ENCODE measurements at regions not wholly inside any gene's neighbourhood (a gene's known extent, or its start where the extent isn't known, plus 50 kb on each side); places are given as distances from the start of the nearest gene placed in this dataset.
"Not testable (repeated sequence)": the region's sequence is repeated elsewhere in the genome, so short reads cannot be mapped to it uniquely, and the experiment has no call there.

- no peaks in the 10 kb centered on the region for H3K4me1 Mint-ChIP-seq (ENCODE audit: low read depth)
- no peak for DNase-seq (ENCODE audit: low spot score)
These were observed 218.7 kb upstream of the HS3ST1 start for GRCh38 chr4:11647433-11647832.

GRCh38 chr4:11643081-11643480, 214.4 kb upstream of the HS3ST1 start:
- not testable (repeated sequence) for H3K4me3 Mint-ChIP-seq (ENCODE audit: unreplicated experiment); DNase-seq (ENCODE audit: low spot score); H3K36me3 Mint-ChIP-seq (ENCODE audit: low read depth); H3K27ac Mint-ChIP-seq (ENCODE audit: unreplicated experiment); H3K4me1 Mint-ChIP-seq (ENCODE audit: low read depth); H3K27me3 Mint-ChIP-seq (ENCODE audit: low read depth)
- H3K9me3 Mint-ChIP-seq (ENCODE audit: low read depth) = peaks cover 31% of the 10 kb centered on the region

More at GRCh38 chr4:11647433-11647832, 218.7 kb upstream of the HS3ST1 start:
- Mint-ChIP-seq H3K27me3 (ENCODE audit: low read depth) (peaks cover 1% of the 10 kb centered on the region), H3K36me3 (ENCODE audit: low read depth) (no peaks in the 10 kb centered on the region), H3K9me3 (ENCODE audit: low read depth) (peaks cover 23% of the 10 kb centered on the region), H3K4me3 (ENCODE audit: unreplicated experiment) (no peak overlapping the region), H3K27ac (ENCODE audit: unreplicated experiment) (no peak overlapping the region)
- no peak for TF ChIP-seq CTCF (IDR thresholded peaks at IDR 0.05)

- peaks cover 28% of the 10 kb centered on the region for H3K9me3 Mint-ChIP-seq (ENCODE audit: low read depth)
- H3K27ac Mint-ChIP-seq (ENCODE audit: unreplicated experiment) = no peak overlapping the region
- H3K4me1 Mint-ChIP-seq (ENCODE audit: low read depth) = no peaks in the 10 kb centered on the region
- no peak overlapping the region for H3K4me3 Mint-ChIP-seq (ENCODE audit: unreplicated experiment)
- no peaks in the 10 kb centered on the region for H3K27me3 Mint-ChIP-seq (ENCODE audit: low read depth)
- H3K36me3 Mint-ChIP-seq (ENCODE audit: low read depth) = no peaks in the 10 kb centered on the region
- no peak for TF ChIP-seq CTCF (IDR thresholded peaks at IDR 0.05)
- DNase-seq (ENCODE audit: low spot score) = no peak
These were observed 211.9 kb upstream of the HS3ST1 start for GRCh38 chr4:11640584-11640983.

- Mint-ChIP-seq H3K4me1 (ENCODE audit: low read depth) (no peaks in the 10 kb centered on the region), H3K9me3 (ENCODE audit: low read depth) (peaks cover 12% of the 10 kb centered on the region), H3K27ac (ENCODE audit: unreplicated experiment) (no peak overlapping the region), H3K4me3 (ENCODE audit: unreplicated experiment) (no peak overlapping the region), H3K36me3 (ENCODE audit: low read depth) (no peaks in the 10 kb centered on the region), H3K27me3 (ENCODE audit: low read depth) (no peaks in the 10 kb centered on the region)
- DNase-seq (ENCODE audit: low spot score) = no peak
- no peak for TF ChIP-seq CTCF (IDR thresholded peaks at IDR 0.05)
These were observed 207.9 kb upstream of the HS3ST1 start for GRCh38 chr4:11636551-11636950.

- H3K4me3 Mint-ChIP-seq (ENCODE audit: unreplicated experiment) = no peak overlapping the region
- H3K9me3 Mint-ChIP-seq (ENCODE audit: low read depth) = peaks cover 12% of the 10 kb centered on the region
- no peak for DNase-seq (ENCODE audit: low spot score)
- H3K27me3 Mint-ChIP-seq (ENCODE audit: low read depth) = no peaks in the 10 kb centered on the region
- no peak for TF ChIP-seq CTCF (IDR thresholded peaks at IDR 0.05)
- no peak overlapping the region for H3K27ac Mint-ChIP-seq (ENCODE audit: unreplicated experiment)
- no peaks in the 10 kb centered on the region for H3K4me1 Mint-ChIP-seq (ENCODE audit: low read depth)
- no peaks in the 10 kb centered on the region for H3K36me3 Mint-ChIP-seq (ENCODE audit: low read depth)
These were observed 207.3 kb upstream of the HS3ST1 start for GRCh38 chr4:11636031-11636430.

- Mint-ChIP-seq H3K27me3 (ENCODE audit: low read depth) (no peaks in the 10 kb centered on the region), H3K4me1 (ENCODE audit: low read depth) (no peaks in the 10 kb centered on the region), H3K27ac (ENCODE audit: unreplicated experiment) (no peak overlapping the region), H3K9me3 (ENCODE audit: low read depth) (peaks cover 12% of the 10 kb centered on the region), H3K36me3 (ENCODE audit: low read depth) (no peaks in the 10 kb centered on the region), H3K4me3 (ENCODE audit: unreplicated experiment) (no peak overlapping the region)
- no peak for TF ChIP-seq CTCF (IDR thresholded peaks at IDR 0.05)
- DNase-seq (ENCODE audit: low spot score) = no peak
These were observed 206.6 kb upstream of the HS3ST1 start for GRCh38 chr4:11635342-11635741.

Data from chondrocyte (in vitro differentiated cells).